PFSK-1 (cell line): ENCODE measurements at regions not wholly inside any gene's neighbourhood (a gene's known extent, or its start where the extent isn't known, plus 50 kb on each side); places are given as distances from the start of the nearest gene placed in this dataset.

Source experiments
- FOXP2 ChIP-seq: optimal IDR thresholded peaks from 2 replicates; pipeline ENCODE3; 2011; ENCODE audit warnings: borderline replicate concordance, control low read depth, inconsistent platforms; ENCODE audit not compliant: insufficient read depth; ENCODE audit errors: extremely low read length, extremely low read depth
- POLR2AphosphoS5 ChIP-seq: IDR thresholded peaks from 2 replicates; pipeline ENCODE4 v1.6.1; 2012; ENCODE audit warnings: low read depth, mild to moderate bottlenecking, control low read depth, low read length, moderate library complexity
- REST ChIP-seq, 2 experiments: IDR thresholded peaks; 2 replicates each; pipeline versions ENCODE4 v1.6.1 to v1.8.0; 2011 to 2012; ENCODE audit warnings: low read depth in 2 of 2, low read length in 2 of 2, control low read depth in 1 of 2, inconsistent platforms in 1 of 2, mild to moderate bottlenecking in 1 of 2, moderate library complexity in 1 of 2; ENCODE audit not compliant: insufficient read depth in 1 of 2
- SIN3A ChIP-seq: IDR thresholded peaks from 2 replicates; pipeline ENCODE4 v1.6.1; 2012; ENCODE audit warnings: mild to moderate bottlenecking, low read length, moderate library complexity, borderline replicate concordance; ENCODE audit not compliant: insufficient read depth
- TAF1 ChIP-seq: IDR thresholded peaks from 2 replicates; pipeline ENCODE4 v1.6.1; 2012; ENCODE audit warnings: low read length, control low read depth, borderline replicate concordance; ENCODE audit not compliant: insufficient read depth

GRCh38 chr15:69637818-69638217, 185.2 kb downstream of the RPLP1 start:
- TF ChIP-seq POLR2AphosphoS5 = no peak
- no peak for TF ChIP-seq TAF1
- no peak for TF ChIP-seq REST (IDR thresholded peaks at IDR 0.05; ENCODE audit: insufficient read depth in 1 of 2, low read depth in 2 of 2, low read length in 2 of 2)
- TF ChIP-seq SIN3A = no peak
- no peak for TF ChIP-seq FOXP2
